GM10266 (cell line): ENCODE measurements at regions not wholly inside any gene's neighbourhood (a gene's known extent, or its start where the extent isn't known, plus 50 kb on each side); places are given as distances from the start of the nearest gene placed in this dataset.
"Not testable (repeated sequence)": the region's sequence is repeated elsewhere in the genome, so short reads cannot be mapped to it uniquely, and the experiment has no call there.

ENCODE experiments used
- DNase-seq: peaks from one replicate; pipeline ENCODE4 v3.0.0; 2012; ENCODE audit errors: extremely low spot score
- CTCF ChIP-seq: IDR thresholded peaks from 2 replicates; pipeline ENCODE4 v1.5.1; 2012; ENCODE audit warnings: mild to moderate bottlenecking, low read depth; ENCODE audit not compliant: control insufficient read depth, insufficient read depth; ENCODE audit errors: missing control alignments

- no peak for DNase-seq
- no peak for TF ChIP-seq CTCF
Measured at GRCh38 chr14:101083564-101084435, 180.3 kb upstream of the RTL1 start.

- no peak for TF ChIP-seq CTCF
- no peak for DNase-seq
Measured at GRCh38 chr14:101084436-101084826, 180.9 kb upstream of the RTL1 start.

GRCh38 chr14:101086926-101087325, 183.4 kb upstream of the RTL1 start:
- no peak for DNase-seq
- no peak for TF ChIP-seq CTCF

- DNase-seq, result no peak
- TF ChIP-seq CTCF, result no peak
Measured at GRCh38 chr14:101087614-101088394, 184.3 kb upstream of the RTL1 start.

- TF ChIP-seq CTCF, result no peak
- no peak for DNase-seq
Measured at GRCh38 chr14:101088395-101088667, 184.8 kb upstream of the RTL1 start.

- no peak for TF ChIP-seq CTCF
- no peak for DNase-seq
Measured at GRCh38 chr14:101088714-101089113, 185.2 kb upstream of the RTL1 start.

- DNase-seq, result not testable (repeated sequence)
Measured at GRCh38 chr14:101090478-101090877, 187.0 kb upstream of the RTL1 start.
